HG03175 (cell line): ENCODE measurements at regions not wholly inside any gene's neighbourhood (a gene's known extent, or its start where the extent isn't known, plus 50 kb on each side); places are given as distances from the start of the nearest gene placed in this dataset.
"Not testable (repeated sequence)": the region's sequence is repeated elsewhere in the genome, so short reads cannot be mapped to it uniquely, and the experiment has no call there.

Experiments
- ATAC-seq: cut with Tn5 transposase; IDR thresholded peaks from one replicate; pipeline ENCODE4 v1.9.1; 2021; ENCODE audit warnings: mild to moderate bottlenecking, moderate library complexity; ENCODE audit not compliant: unreplicated experiment

- ATAC-seq = no peak
These were observed 402.2 kb upstream of the RUNX1 start for GRCh38 chr21:35451276-35451675.

GRCh38 chr21:35450830-35451229 is 401.7 kb upstream of the RUNX1 start:
- ATAC-seq = no peak

GRCh38 chr21:35449846-35450245 is 400.7 kb upstream of the RUNX1 start:
- ATAC-seq = no peak

GRCh38 chr21:35448876-35449599 is 399.9 kb upstream of the RUNX1 start:
- ATAC-seq = no peak

GRCh38 chr21:35444391-35444790 is 395.3 kb upstream of the RUNX1 start:
- no peak for ATAC-seq

- no peak for ATAC-seq
These were observed 392.9 kb upstream of the RUNX1 start for GRCh38 chr21:35441868-35442582.

GRCh38 chr21:35438643-35439404 is 389.7 kb upstream of the RUNX1 start:
- no peak for ATAC-seq

- no peak for ATAC-seq
These were observed 388.8 kb upstream of the RUNX1 start for GRCh38 chr21:35437941-35438340.

GRCh38 chr21:35436899-35437298 is 387.8 kb upstream of the RUNX1 start:
- no peak for ATAC-seq

- not testable (repeated sequence) for ATAC-seq
These were observed 383.5 kb upstream of the RUNX1 start for GRCh38 chr21:35432601-35433000.

- no peak for ATAC-seq
These were observed 381.2 kb upstream of the RUNX1 start for GRCh38 chr21:35430260-35430659.

GRCh38 chr21:35428937-35429336 is 379.8 kb upstream of the RUNX1 start:
- no peak for ATAC-seq

GRCh38 chr21:35428489-35428888 is 379.4 kb upstream of the RUNX1 start:
- no peak for ATAC-seq

- no peak for ATAC-seq
These were observed 378.9 kb upstream of the RUNX1 start for GRCh38 chr21:35428001-35428320.

GRCh38 chr21:35427320-35428000 is 378.4 kb upstream of the RUNX1 start:
- ATAC-seq = no peak

- no peak for ATAC-seq
These were observed 377.8 kb upstream of the RUNX1 start for GRCh38 chr21:35426897-35427296.

- no peak for ATAC-seq
These were observed 377.4 kb upstream of the RUNX1 start for GRCh38 chr21:35426469-35426868.

GRCh38 chr21:35424122-35424521 is 375.0 kb upstream of the RUNX1 start:
- ATAC-seq = no peak

- no peak for ATAC-seq
These were observed 374.6 kb upstream of the RUNX1 start for GRCh38 chr21:35423709-35424108.

GRCh38 chr21:35422011-35422410 is 372.9 kb upstream of the RUNX1 start:
- ATAC-seq = no peak

- no peak for ATAC-seq
These were observed 372.1 kb upstream of the RUNX1 start for GRCh38 chr21:35421221-35421620.
